SHP77 treated with DMSO at 0.1 percent for 48 hours (cell line): ENCODE measurements at regions not wholly inside any gene's neighbourhood (a gene's known extent, or its start where the extent isn't known, plus 50 kb on each side); places are given as distances from the start of the nearest gene placed in this dataset.

Experiments
- DNase-seq: peaks from one replicate; lab custom pipeline; 2025; lab: John Stamatoyannopoulos, UW

DNA sequence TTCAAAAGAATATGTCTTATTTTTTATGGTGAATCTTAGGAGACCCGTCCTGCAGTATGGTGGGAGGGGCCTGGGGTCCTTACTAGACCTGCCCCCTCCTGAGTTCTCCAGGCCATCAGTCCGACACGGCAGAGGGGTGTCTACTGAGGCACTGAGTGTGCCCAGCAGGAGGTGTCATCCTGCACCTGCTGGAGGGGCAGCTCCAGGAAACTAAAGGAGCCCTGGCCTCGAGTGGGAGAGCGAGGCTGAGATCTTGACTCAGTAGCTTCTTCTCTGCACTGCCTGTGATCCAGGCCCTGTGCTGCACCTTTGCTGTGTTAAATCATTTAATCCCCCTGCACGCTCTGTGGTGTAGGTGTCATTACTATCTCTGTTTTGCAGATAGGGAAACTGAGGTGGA is 587.7 kb downstream of the PTPRU start:
- no peak for DNase-seq

DNA sequence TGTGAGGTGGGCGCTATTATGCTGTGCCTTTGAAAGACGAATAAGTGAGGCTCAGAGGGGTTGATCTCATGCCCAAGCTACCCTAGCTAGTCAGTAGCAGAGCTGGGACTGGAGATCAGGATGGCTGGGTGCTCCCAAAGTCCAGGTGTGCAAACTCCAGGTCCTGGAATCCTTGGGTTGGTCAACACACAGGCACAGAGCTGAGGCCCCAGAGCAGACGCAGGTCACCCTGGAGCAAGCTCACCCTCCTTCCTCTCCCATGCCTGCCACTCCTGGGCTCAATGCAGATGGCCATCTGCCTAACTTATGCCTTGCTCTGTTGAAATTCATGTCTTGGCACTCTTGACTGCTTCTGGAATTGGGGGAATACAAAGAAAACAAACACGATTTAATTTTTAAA is 587.2 kb downstream of the PTPRU start:
- no peak for DNase-seq

DNA sequence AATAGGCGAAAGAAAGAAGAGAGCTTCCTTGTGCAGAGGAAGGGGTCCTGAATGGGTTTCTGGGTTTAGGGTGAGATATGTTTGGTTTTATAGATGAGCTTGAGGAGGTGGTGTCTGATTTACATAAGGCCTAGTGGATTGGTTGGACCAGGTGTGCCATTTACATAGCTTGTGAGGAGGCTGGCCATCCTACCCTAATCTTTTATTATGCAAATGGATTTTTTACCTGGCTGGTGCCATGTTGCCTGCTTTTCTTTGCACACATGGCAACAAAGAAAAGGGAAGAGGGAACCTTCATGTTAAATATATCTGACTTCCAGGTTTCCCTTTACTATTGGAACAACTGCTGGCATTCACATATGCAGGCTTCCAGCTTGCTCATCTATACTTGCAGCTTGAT is 585.3 kb downstream of the PTPRU start:
- DNase-seq, result no peak

DNA sequence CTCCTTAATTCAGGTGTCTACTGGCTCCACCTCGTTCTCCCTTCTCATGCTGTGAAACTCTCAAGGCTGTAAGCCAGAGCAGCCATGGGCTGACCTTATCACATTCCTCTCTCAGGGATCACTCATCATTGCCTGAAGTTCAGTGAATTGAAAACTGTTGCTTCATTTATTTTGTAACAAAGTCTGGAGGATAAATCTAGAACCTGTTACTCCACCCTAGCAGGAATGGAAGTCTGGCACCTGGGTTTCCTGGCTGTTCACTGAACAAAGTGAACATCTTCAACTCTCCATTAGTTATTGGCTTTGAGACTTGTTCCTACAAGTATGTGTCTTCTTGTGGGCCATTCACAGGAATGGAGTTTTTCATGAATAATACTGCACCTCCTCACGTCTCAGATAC is 584.1 kb downstream of the PTPRU start:
- DNase-seq, result no peak

DNA sequence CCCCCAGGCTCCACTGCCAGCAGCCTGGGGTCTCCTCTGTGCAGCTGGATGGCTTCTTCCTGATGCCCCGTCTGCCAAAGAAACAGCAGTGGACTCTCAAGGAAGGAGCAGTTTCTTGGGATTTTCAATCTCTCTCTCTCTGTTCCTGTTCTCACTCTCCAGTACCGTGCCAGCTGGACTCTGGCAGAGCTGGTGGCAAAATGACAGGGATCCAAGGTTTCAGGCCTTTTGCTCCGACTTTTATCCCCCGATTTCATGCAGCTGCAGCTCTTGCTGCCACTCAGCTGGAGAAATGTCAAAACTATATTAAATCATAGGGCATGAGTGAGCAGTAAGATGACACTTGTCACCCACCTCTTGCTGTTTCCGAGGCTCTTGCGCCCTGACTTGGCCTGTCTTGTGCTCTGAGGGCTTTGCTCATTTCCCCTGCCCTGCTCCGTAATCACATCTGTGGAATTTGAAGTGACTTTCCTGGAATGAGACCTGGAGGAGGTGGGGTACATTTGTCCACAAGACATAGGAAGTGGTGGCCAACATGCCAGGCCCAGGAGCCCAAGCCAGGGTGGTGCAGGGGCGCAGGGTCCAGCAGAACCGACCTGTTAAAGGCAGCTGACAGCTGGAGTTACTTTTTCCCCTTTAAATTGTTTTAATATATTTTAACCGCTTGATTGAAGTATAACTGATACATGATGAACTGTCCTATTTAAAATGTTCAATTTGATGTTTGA is 576.2 kb downstream of the PTPRU start:
- no peak for DNase-seq

DNA sequence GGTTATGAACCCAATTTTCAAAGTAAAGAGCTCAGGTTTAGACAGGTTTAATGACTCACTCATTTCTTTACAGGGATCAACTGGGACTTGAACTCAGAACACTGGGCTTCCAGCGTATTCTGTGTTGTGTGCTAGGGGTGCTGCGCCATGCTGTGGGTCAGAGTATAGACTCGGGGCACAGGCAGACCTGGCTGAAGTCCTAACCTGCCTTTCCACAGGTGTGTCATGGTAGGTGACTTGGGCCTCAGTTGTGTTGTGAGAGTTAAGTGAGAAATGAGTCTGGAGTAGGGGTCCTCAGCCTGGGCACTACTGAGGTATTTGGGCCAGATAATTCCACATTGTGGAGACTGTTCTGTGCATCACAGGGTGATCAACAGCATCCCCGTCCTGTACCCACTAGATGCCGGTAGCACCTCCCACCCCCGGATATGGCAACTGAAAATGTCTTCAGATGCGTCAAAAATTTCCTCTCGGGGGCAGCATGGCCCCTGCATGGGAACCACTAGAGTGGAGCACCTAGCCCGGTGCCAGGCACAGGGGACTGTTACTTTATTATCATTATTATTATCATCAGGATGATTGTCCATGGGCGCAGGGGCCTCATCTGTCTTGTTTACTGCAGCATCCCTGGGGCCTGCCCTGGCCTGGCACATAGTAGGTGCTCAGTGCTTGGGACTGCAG is 575.5 kb downstream of the PTPRU start:
- no peak for DNase-seq

DNA sequence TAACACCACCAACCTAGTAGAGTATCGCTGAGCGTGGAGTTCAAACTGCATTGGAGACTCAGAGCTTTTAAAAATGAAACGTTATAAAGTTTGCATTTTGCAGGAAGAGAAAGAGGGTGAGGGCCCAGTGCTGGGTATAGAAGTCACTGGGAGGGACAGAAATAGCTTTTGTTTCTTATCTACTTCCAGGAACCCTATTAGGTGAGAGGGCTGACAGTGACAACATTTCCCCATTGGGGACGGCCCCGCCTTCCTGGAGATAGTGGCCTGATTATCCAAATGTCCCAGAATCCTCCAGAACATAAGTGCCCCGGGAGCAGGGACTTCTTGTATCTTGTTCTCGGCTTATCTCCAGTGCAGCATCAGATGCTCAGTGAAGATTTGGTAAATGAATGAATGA is 574.9 kb downstream of the PTPRU start:
- no peak for DNase-seq

DNA sequence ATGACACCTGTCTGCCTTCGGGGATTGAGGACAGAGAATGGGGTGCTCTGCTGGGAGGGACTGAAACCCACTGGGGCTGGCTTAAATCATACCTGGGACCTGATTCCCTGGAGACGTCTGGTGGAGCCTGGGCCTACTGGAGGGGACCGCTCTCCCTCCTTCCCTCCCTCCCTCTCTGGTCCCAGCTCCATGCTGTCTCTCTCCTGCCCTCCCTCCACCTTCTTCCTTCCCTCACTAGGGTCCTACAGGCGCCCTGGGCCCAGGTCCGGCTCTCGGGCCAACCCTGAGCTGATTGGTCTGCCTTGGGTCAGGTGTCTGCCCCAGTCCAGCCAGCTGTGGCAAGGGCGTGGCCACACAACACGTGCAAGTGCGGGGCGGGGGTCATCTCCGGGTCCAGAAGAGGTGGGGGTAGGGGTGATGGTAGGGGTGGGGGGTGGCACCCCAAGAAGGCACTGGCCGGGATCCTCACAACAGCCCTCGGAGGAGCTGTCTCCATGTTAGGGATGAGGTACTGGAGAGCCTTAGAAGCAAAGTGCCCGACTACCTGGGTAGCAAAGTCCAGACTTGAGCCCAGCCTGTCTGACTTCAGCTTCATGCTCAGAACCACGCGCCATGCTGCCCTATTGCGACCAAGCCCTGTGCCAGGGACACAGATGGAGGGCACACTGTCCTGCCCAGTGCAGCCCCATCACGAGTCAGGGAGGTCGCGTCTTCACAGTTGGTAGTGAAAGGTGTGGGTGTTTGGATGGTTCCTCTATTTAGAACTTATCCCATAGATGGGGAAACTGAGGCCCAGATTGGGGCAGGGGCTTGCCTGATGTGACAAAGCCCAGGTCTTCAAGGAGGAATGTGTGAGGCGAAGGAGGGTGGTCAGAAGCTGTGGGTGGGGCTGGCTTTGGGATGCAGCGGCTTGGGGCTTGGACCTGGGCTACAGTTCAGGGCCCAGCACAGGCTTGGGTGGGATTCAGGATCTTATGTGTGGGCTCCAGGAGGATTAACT is 574.1 kb downstream of the PTPRU start:
- DNase-seq, result no peak

DNA sequence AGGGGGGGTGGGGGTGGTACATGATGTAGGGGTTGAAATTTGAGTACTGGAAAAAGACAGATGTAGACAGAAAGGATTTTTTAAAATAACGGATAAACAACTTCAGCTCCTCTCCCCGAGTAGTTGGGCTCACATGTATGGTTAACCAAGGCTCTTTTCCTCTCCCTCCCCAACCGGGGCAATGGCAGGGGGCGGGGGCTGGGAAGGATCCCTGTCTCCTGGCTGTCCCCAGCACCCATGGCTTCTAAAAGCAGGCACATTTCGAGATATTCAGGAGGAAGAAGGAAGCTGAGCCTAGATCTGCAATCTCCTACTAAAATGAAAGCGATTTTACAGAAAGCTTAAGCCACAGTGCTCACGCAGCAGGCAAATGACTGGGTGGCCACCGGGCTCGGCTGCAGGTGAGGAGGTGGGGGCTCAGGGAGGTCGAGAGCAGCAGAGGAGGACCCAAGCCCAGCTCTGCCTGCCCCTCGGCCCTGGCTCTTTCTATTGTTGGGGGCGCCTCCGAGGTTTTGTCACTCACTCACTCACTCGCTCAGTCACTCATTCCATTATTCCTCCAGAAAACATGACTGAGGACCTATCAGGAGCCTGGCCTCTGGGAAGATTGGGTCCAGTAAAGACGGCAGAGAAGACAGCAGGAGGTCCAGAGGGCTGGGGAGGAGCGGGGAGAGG is 573.3 kb downstream of the PTPRU start:
- DNase-seq, result no peak

DNA sequence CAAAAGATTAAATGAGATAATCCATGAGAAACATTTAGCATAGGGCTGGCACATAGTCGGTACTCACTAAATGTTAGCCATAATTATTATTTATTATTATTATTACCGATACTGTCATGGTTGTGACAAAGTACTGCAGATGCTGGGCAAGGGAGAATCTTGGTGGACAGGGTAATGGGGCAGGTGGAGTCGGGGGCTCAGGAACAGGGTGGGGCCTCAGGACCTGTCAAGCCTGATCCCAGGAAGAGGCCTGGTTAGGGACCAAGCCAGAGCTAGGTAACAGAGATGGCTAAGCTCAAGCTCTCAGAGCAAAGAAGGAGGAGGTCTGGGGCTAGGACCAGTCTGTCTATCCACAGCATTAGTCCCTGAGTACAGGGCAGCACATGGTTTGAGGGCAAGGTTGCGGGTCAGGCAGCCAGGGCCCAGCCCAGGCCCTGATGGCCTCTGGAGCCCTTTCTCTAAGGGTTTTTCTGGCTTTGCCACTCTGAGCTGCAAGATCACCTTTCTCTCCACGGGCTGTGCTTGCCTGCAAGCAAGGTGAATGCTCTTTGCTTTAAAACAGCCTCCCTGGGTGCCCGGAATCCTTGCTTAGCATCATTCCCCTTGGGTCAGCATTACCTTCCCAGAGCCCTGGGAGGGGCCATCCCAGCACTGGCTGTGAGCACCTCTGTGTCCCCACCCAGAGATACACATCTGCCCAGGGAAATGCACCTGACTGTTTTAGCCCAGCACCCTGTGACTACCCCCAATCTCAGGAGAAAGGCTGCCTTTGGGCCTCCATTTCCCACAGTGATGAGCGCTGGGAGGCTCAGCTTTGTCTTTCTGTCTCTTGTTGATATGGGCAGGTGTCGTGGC is 572.0 kb downstream of the PTPRU start:
- DNase-seq, result no peak

DNA sequence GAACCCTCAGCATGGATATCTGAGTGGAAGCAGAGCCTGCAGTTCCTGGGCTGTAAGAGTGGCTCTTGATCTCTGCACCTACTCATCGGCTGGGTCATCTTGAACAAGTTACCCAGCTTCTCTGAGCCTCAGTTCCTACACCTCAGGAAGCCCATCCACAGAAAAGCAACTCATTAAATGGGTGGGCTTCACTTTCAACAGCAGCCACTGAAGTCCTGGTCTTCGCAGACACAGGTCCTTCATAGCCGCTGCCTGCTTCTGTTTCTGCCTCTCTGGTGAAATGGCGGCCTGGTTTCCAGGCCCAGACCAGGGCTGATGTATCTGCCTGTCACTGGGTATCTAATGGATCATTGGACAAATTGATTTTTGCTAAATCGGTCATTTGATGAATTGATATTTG is 571.4 kb downstream of the PTPRU start:
- DNase-seq, result no peak

DNA sequence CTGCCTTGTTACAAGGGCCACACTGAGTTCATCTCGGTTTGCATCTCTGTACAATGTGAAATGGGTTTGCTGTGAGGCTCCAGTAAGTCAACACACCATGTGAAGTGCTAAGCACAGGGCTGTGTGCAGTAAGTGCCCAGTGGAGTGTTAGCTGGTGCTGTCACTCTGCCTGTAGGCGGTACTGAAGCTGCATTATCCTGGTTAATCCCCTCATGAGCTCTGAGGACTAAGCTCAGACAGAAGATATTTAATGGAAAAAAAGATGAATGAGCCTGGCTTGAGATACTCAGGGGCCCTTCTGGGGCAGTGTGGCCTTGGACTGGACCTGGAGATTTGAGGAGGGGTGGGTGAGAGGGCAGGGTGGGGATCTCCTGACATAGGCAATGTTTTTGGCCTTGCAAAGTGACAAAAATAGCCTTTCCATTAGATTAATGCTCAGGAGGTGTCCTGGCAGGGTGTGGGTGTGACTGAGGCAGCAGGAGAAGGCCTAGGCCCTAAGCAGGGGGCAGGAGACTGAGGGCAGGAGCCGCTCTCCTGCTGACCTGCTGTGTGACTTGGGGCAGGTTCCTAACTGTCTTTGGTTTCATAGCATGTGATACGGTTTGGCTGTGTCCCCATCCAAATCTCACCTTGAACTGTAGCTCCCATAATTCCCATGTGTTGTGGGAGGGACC is 570.5 kb downstream of the PTPRU start:
- no peak for DNase-seq

DNA sequence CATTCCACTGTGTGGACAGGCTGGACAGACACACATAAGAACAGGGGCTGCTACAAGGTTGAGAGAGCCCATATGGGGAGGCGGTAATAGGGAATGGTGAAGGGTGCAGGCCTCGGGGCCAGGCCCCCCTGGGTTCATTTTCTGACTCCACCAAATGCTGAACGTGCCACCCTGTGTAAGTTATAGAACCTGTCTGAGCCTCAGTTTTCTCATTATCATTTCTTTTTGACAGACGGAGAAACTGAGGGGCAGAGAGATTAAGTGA is 569.5 kb downstream of the PTPRU start:
- no peak for DNase-seq

DNA sequence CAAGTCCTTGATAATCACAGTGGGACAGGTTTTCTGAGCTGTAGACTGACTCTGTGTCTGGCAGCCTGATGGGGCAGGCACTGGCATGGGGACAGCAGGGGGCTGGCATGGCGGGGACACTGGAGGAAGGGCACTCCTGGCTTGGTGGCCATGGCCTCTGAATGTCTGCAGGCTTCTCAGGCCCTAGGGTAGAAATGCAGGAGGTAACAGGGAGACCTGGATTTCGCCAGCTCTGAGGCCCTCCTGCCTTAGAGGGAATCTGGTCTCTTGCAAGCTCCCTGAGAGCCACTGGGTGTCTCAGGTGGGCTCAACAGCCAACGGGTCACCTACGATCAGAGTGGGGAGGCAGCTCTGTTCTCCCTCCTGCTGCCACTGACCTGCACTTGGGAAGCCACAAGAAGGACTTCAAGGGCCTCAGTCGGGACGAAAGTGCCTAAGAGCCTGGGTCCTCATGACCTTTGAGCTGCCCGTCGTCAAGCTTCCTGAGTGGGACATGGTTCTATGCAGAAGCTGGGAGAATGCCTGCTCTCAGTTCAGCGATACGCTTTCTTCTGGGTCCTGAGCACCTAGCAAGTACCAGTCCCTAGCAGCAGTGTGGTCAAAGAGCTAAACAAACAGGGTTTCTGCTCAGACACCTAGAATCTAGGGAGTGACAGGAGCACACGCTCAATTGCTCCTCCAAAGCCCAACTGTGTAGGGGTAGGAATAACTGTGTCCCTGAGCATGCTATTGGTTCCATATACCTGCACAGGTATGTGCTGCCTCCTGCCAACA is 569.0 kb downstream of the PTPRU start:
- DNase-seq, result no peak

DNA sequence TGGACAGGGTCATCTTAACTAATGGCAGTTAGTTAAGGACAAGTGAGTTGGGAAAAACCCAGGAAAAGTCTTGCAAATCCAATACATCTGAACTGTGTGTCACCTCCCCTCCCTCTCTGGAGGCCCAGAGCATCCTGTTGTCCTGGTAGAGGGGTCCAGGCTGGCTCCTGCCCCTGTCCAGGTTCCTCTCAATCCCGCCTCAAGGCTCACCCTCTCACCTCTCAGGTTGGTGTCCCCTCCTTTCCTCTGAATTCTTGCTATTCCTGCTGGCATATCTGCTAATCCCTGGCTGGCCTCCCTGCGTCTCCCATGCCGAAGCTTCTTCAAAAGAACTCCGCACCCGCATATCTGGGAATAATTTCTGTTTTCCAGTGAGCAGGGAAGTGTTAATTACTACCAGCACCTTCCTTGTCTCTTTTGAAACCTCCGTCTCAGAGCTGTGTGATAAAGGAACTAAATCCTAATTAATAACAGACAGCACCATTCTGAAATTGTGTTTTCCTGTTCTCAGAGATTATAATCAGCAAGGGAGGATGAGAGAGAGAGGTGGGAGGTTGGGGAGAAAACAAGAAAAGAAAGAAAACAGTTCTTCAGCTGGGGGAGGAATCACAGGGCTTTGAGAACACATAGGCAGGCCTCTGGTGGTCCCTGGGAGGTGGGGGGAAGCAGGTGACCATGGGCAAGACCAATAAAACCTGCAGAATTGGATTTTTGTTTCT is 568.0 kb downstream of the PTPRU start:
- no peak for DNase-seq

DNA sequence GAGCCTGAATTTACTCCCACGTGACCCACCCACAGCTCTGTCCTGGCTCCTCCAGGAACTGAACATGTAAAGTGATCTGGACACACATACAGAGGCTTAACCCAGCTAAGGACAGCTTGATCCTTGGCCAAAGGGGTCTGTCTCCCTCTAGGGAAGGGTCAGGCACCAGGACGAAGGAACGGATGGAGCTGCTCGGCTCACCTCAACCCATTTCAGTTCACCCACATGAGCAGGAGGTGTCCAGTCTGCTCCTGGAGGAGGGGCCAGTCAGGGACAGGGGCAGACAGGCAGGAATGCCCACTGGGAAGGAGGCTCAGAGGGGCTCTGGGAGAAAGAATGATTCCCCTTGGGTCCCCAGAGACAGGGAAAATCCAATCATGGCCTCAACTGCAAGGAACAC is 567.2 kb downstream of the PTPRU start:
- DNase-seq, result no peak

DNA sequence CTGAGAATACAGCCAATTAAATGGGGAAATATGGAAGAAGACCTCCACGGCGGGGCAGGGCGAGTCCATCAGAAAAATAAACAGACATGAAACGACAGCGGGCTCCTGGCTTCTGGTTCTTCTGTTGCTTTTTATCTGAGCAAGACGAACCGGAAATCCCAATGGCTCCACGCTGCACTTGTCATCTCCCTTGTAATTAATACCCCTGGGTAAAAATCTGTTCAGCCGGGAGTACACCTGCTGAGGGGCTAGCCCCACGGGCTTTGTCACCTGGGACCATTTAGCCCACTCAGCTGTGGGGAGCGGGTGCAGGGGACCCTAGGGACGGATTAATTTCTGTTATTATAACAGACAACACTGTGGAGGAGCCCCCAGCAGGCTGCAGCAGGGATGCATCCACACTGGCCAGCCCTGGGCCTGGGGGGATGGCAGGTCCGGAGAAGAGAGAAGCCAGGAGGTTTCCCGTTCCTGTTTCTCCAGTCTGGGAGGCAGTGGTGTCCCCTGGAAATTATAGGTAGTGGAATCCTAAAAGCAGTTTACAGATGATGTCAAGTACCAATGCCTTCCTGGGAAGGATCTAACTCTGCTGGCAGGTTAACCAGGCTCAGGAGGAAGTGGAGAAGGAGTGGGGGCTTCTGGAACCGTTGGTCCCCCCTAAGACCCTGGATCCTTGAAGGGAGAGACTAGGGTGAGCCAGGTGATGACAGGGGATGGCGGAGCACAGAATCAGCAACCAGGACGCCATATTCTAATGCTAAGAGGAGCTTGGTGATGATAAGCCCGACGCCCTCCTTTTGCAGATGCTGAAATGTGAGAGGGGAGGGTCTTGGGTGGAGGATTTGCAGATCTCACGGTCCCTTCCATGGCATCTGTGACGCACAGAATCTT is 566.1 kb downstream of the PTPRU start:
- DNase-seq, result no peak

DNA sequence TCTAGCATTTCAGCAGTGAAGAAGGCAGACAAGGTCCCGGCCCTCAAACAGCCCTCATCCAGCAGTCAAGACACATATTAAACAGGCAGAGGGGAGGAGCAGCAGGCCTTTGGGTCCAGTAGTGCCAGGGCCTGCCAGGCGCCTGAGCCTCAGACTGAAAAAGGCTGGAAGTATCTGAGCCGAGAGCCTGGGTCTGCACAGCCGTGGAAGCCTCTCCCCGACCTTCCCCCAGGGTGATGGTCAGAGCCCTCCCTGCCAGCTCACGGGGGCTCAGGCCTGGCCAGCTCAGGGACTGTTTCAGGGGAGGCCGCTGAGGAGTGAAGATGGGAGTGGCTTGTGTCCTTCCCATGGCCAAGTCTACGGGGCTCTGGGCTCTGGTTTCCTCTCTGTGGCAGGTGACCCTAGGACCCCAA is 565.2 kb downstream of the PTPRU start:
- no peak for DNase-seq
